Fibroblast of pulmonary artery (primary cell): ENCODE measurements at regions not wholly inside any gene's neighbourhood (a gene's known extent, or its start where the extent isn't known, plus 50 kb on each side); places are given as distances from the start of the nearest gene placed in this dataset.
A peak's percentile ranks its signal among the peaks of the same experiment; 100 is the strongest.

Experiments used
- DNase-seq: peaks from one replicate; pipeline ENCODE4 v3.0.0-alpha.2; 2010; ENCODE audit warnings: low read depth
- H3K4me3 ChIP-seq: replicated peaks from 2 replicates; pipeline ENCODE4 v1.5.1; 2011; ENCODE audit warnings: low read depth, mild to moderate bottlenecking, control low read depth, low read length, moderate library complexity
- CTCF ChIP-seq: IDR thresholded peaks from 2 replicates; pipeline ENCODE4 v1.5.1; 2011; ENCODE audit warnings: mild to moderate bottlenecking, control low read depth, low read length, inconsistent platforms; ENCODE audit errors: missing control alignments

DNA sequence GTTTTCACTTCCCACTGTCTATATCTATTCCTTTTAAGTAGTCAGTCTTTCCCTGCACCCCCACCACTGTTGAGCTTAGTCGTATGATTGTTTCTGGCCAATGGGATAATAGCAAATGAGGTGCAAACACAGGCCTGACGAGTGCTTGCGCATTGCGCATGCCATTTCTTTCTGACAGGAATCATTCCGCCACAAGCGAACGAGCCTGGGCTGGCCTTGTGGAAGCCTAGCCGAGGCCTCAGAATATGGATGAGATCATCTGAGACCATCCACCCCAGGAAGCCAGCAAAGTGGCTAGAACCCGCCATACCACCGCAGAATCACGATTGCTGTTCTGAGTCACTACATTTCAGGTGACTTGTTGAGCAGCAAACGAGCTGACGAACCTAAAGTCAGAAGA lies 52.2 kb upstream of the PRL start:
- no peak overlapping the region for H3K4me3 ChIP-seq
- no peak for DNase-seq
- no peak for TF ChIP-seq CTCF

DNA sequence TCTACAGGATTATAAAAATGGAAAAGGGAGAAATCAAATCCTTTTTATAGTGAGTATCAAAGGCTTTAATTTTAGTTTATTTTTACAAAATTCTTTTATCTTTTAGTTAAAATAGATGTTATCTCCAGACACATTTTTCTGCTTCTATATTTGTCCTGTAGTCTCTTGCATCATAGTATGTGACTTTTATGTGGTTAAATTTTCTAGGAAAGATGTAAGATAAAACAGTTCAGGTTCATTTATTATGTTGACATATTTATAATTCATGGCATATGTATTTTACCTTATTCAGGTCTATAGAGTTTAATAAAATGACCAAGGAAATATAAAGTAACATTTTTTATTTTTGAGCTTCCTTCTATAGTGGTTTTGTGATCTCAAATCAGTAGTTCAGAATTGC lies 52.7 kb upstream of the PRL start:
- no peak for DNase-seq
- TF ChIP-seq CTCF: no peak
- H3K4me3 ChIP-seq: no peak overlapping the region

GRCh38 chr6:22350109-22350508 lies 53.3 kb upstream of the PRL start:
- no peak for TF ChIP-seq CTCF
- DNase-seq: no peak

DNA sequence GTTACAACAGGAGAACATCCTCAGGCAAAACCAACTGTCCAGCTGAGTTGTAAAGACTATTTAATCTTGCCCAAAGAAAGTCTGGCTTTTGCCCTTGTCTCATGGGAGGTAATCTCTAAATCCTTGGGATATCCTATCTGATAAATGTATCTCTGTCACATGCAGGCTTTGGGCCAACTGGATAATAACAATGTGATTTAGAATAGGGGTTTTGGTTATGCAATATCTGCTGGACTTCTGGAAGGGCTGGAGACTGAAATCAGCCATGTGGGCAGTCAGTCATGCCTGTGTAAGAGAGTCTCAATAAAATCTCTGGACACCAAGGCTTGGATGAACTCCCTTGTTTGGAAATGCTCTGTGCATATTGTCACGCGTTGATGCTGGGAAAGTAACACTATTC lies 56.3 kb upstream of the PRL start:
- no peak for TF ChIP-seq CTCF
- H3K4me3 ChIP-seq: no peak overlapping the region
- peak; percentile 13 for DNase-seq

More at GRCh38 chr6:22350109-22350508, 53.3 kb upstream of the PRL start:
- no peak overlapping the region for H3K4me3 ChIP-seq

DNA sequence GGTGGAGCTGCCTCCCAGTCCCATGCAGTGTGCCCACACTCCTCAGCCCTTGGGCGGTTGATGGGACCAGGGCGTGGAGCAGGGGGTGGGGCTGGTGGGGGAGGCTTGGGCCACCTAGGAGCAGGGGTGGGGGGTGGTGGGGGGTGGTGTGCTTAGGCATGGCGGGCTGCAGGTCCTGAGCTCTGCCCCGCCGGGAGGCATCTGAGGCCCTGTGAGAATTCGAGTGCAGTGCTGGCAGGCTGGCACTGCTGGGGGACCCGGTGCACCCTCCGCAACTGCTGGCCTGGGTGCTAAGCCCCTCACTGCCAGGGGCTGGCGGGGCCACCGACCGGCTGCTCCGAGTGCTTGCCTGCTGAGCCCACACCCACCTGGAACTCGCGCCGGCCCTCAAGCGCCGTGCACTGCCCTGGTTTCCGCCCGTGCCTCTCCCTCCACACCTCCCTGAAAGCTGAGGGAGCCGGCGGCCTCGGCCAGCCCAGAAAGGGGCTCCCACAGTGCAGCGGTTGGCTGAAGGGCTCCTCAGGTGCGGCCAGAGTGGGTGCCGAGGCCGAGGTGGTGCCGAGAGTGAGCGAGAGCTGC lies 59.6 kb upstream of the PRL start:
- TF ChIP-seq CTCF: no peak
- H3K4me3 ChIP-seq: no peak overlapping the region
- DNase-seq: no peak

DNA sequence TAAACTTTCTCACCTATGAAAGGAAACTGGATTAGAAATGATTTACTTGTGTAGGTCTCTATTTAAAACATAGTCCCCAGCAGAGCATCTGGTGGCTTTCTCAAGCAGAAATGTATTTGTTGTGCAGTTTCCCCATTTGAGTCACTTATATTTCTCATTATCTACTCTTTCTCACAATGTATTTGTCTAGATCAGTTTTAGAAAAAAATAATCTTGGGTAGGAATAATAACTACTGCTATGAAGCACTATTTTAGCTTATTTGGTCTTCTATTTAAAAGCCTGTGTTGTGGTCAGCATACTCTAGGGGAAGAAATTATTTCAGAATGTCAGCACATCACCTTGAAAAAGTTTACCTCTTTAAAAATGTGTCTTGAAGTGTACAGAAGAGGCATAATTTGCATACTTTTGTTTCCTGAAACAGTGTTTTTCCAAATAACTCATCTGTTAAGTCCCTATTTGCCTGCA lies 60.9 kb upstream of the PRL start:
- no peak overlapping the region for H3K4me3 ChIP-seq
- TF ChIP-seq CTCF: no peak
- DNase-seq: no peak

- DNase-seq: no peak
- TF ChIP-seq CTCF: no peak
These were observed 64.7 kb upstream of the PRL start for GRCh38 chr6:22361576-22361975.

More at GRCh38 chr6:22361576-22361975, 64.7 kb upstream of the PRL start:
- no peak overlapping the region for H3K4me3 ChIP-seq
